ENCODE measurements at regions not wholly inside any gene's neighbourhood (a gene's known extent, or its start where the extent isn't known, plus 50 kb on each side); places are given as distances from the start of the nearest gene placed in this dataset.

DNA sequence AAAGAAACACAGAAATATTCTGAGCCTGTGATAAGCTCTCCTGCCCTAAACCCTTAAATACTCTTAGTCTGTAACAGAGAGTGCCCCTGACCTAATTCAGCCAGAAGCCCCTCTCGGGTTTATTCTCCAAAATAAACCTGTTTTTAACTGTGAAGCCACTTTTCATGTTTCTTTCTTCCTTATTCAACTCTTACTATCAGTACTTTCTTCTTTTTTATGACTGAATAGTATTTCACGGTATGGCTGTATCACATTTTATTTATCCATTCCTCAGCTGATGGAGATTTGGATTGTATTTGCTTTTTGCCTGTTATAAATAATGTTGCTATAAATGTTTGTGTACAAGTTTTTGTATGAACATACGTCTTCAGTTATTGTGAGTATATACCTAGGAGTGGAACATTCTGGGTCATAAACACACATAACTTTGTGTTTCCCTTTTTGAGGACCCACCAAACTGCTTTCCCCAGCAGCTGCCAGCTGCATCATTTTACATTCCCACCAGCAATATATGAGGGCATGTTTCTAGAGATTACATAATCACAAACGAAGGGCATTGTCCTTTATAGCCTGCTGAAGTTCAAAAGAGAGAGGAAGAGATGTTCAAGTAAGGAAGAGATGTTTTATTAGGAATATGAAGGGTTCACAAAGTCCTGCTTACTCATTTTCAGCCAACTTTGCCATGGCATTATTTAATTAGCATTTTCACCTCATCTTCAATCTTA, 199.4 kb upstream of the NUDT4 start:
- TF ChIP-seq, protein P1, sequence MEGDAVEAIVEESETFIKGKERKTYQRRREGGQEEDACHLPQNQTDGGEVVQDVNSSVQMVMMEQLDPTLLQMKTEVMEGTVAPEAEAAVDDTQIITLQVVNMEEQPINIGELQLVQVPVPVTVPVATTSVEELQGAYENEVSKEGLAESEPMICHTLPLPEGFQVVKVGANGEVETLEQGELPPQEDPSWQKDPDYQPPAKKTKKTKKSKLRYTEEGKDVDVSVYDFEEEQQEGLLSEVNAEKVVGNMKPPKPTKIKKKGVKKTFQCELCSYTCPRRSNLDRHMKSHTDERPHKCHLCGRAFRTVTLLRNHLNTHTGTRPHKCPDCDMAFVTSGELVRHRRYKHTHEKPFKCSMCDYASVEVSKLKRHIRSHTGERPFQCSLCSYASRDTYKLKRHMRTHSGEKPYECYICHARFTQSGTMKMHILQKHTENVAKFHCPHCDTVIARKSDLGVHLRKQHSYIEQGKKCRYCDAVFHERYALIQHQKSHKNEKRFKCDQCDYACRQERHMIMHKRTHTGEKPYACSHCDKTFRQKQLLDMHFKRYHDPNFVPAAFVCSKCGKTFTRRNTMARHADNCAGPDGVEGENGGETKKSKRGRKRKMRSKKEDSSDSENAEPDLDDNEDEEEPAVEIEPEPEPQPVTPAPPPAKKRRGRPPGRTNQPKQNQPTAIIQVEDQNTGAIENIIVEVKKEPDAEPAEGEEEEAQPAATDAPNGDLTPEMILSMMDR (IDR thresholded peaks at IDR 0.05; ENCODE audit: insufficient read depth, low read length, poor library complexity, severe bottlenecking): no peak
- no peak for TF ChIP-seq EZH2phosphoT487 (conservative IDR thresholded peaks at IDR 0.05; ENCODE audit: low read length)

Measured in SU-DHL-6 (cell line).